Right lobe of liver (tissue), 6 donors: ENCODE measurements at regions not wholly inside any gene's neighbourhood (a gene's known extent, or its start where the extent isn't known, plus 50 kb on each side); places are given as distances from the start of the nearest gene placed in this dataset.

Experiments used
- ATAC-seq, 4 donors: fragments of 200-7000 bp; cut with Tn5 transposase; one replicate each; pipeline ENCODE4 v1.9.1; 2020; ENCODE audit warnings: mild to moderate bottlenecking in 4 of 4, moderate library complexity in 4 of 4
- DNase-seq, 3 donors: peaks; one replicate each; pipeline ENCODE4 v3.0.0-alpha.2; 2020
- H3K27ac ChIP-seq, 3 donors: fragments of 200-600 bp; one replicate each; pipeline ENCODE4 v1.8.0; 2022
- H3K27me3 ChIP-seq, 2 donors: fragments of 200-600 bp; one replicate each; pipeline ENCODE4 v1.8.0; 2022
- H3K36me3 ChIP-seq, 4 donors: fragments of 200-600 bp; sonication (generic) in 1 of 4; one replicate each; pipeline versions ENCODE4 v1.5.1 to v1.8.0; 2017 to 2022; ENCODE audit warnings: control low read depth in 1 of 4
- H3K4me1 ChIP-seq, 4 donors: fragments of 200-600 bp; sonication (generic) in 1 of 4; one replicate each; pipeline versions ENCODE4 v1.5.1 to v1.8.0; 2017 to 2022; ENCODE audit warnings: control low read depth in 1 of 4
- H3K4me3 ChIP-seq, 3 donors: fragments of 200-600 bp; one replicate each; pipeline ENCODE4 v1.8.0; 2022
- H3K9me3 ChIP-seq, 4 donors: fragments of 200-600 bp; sonication (generic) in 1 of 4; one replicate each; pipeline versions ENCODE4 v1.5.1 to v1.8.0; 2017 to 2022; ENCODE audit warnings: control low read depth in 1 of 4
- POLR2A ChIP-seq: fragments of 450-650 bp; IDR thresholded peaks from one replicate; pipeline ENCODE4 v1.6.1; 2017; ENCODE audit warnings: antibody characterized with exemption, mild to moderate bottlenecking
- WGBS: methylation state at CpG from one replicate; pipeline ENCODE4 v1.1.6; 2018; ENCODE audit warnings: low coverage, low lambda C conversion rate; ENCODE audit not compliant: insufficient coverage; ENCODE audit errors: missing lambda C conversion rate; 5-methylcytosine and 5-hydroxymethylcytosine counted together
- intact Hi-C, 2 donors: fragments of 100-400 bp; cut with DNase I; formaldehyde crosslinking; loops; one replicate each; pipeline versions ENCODE4 v1.11.2 to v1.14.1; 2022
- TF ChIP-seq, protein P1 (sequence below), 4 donors: fragments of 200-600 bp in 3 of 4; fragments of 450-650 bp in 1 of 4; IDR thresholded peaks; one replicate each; pipeline versions ENCODE4 v1.5.1 to v1.8.0; 2016 to 2022; ENCODE audit warnings: antibody characterized with exemption in 4 of 4, mild to moderate bottlenecking in 2 of 4
- donor health status: DM: no; HTN: yes; CAD: no.
- donor health status: DM: no; HTN: no; CAD: no.
- donor health status: DM: no; HTN: no; CAD: no.
- donor health status: DM: no; HTN: yes; CAD: no.
- donor health status: DM: no; HTN: yes; CAD: no.

- TF ChIP-seq POLR2A = no peak
- TF ChIP-seq, protein P1, sequence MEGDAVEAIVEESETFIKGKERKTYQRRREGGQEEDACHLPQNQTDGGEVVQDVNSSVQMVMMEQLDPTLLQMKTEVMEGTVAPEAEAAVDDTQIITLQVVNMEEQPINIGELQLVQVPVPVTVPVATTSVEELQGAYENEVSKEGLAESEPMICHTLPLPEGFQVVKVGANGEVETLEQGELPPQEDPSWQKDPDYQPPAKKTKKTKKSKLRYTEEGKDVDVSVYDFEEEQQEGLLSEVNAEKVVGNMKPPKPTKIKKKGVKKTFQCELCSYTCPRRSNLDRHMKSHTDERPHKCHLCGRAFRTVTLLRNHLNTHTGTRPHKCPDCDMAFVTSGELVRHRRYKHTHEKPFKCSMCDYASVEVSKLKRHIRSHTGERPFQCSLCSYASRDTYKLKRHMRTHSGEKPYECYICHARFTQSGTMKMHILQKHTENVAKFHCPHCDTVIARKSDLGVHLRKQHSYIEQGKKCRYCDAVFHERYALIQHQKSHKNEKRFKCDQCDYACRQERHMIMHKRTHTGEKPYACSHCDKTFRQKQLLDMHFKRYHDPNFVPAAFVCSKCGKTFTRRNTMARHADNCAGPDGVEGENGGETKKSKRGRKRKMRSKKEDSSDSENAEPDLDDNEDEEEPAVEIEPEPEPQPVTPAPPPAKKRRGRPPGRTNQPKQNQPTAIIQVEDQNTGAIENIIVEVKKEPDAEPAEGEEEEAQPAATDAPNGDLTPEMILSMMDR (IDR thresholded peaks at IDR 0.05) = no peak
- Histone ChIP-seq H3K4me3 (no peak overlapping the region), H3K27ac (no peak overlapping the region), H3K4me1 (no peaks in the 10 kb centered on the region), H3K9me3 (no peaks in the 10 kb centered on the region), H3K27me3 (no peaks in the 10 kb centered on the region), H3K36me3 (no peaks in the 10 kb centered on the region)
- no peak for ATAC-seq
- no peak for DNase-seq
- intact Hi-C loops = no loop called here
Measured at GRCh38 chr13:58907347-58907746, 1256.4 kb downstream of the DIAPH3 start.

DNA sequence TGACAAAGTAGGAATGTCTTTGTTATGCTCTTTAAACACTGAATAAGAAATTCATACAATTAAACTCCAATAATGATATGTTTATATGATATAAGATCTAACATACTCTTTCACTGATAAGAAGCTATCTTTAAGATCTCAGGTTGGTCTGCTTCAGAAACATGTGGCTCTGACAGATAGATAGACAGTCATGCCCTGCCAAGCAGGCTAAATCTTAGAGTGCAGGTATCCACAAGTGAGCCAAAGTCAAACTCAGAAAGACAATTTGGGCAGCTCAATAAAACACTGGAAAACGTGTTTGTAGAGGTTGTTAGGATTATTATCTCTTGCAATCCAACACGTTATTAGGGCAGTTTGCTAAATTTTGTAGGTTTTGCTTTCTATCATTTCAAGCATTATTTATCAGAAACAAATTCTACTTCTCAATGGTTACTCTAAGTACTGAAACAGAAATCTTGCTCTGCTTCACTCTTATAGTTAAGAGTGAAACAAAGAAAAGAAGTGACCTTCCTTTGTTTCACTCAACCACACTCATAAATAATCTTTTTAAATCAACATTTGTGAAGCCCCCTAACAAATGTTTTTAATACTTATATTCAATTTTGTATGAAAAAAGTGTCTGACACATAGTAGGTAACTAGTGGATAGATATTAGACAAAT, 1255.6 kb downstream of the DIAPH3 start:
- Histone ChIP-seq H3K27me3 (no peaks in the 10 kb centered on the region), H3K9me3 (no peaks in the 10 kb centered on the region), H3K27ac (no peak overlapping the region), H3K4me1 (no peaks in the 10 kb centered on the region), H3K4me3 (no peak overlapping the region), H3K36me3 (no peaks in the 10 kb centered on the region)
- DNase-seq (no peak), ATAC-seq (no peak)
- TF ChIP-seq, protein P1 (IDR thresholded peaks at IDR 0.05) = no peak
- TF ChIP-seq POLR2A = no peak
- WGBS = 28% methylated on average over 2 of the region's 2 CpGs
- intact Hi-C loops = no loop called here

- H3K36me3 ChIP-seq = no peaks in the 10 kb centered on the region
- no peaks in the 10 kb centered on the region for H3K9me3 ChIP-seq
- H3K27me3 ChIP-seq = no peaks in the 10 kb centered on the region
- WGBS = 65% methylated on average over 3 of the region's 3 CpGs
- no peak overlapping the region for H3K27ac ChIP-seq
- no peak for TF ChIP-seq POLR2A
- TF ChIP-seq, protein P1 (IDR thresholded peaks at IDR 0.05) = no peak
- no peak for DNase-seq
- H3K4me3 ChIP-seq = no peak overlapping the region
- ATAC-seq = no peak
- H3K4me1 ChIP-seq = no peaks in the 10 kb centered on the region
- intact Hi-C loops = no loop called here
Measured at GRCh38 chr13:58919551-58919950, 1244.2 kb downstream of the DIAPH3 start.

DNA sequence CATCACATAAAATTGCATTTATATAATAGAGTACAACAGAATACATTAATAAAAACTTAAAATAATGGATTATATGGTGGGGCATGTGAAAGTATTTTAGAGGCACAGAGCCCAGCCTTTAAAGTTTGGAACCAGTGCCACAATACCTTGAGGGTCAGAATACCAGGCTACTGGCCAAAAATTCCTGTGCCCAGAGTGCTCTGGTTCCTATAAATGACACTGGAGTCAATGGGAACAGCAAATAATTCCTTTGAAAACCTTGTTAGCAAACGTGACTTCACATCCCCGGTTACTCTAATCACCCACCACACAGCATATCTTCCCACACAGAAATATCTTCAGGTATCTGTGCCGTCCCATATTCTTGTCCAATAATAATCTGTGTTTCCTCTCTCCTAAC, 1242.6 kb downstream of the DIAPH3 start:
- intact Hi-C loops = no loop called here
- Histone ChIP-seq H3K9me3 (no peaks in the 10 kb centered on the region), H3K27me3 (no peaks in the 10 kb centered on the region), H3K27ac (no peak overlapping the region), H3K4me1 (no peaks in the 10 kb centered on the region), H3K4me3 (no peak overlapping the region), H3K36me3 (no peaks in the 10 kb centered on the region)
- no peak for DNase-seq
- 53% methylated on average over 3 of the region's 3 CpGs for WGBS
- no peak for ATAC-seq
- no peak for TF ChIP-seq POLR2A
- TF ChIP-seq, protein P1 (IDR thresholded peaks at IDR 0.05) = no peak

GRCh38 chr13:58926858-58927257, 1236.9 kb downstream of the DIAPH3 start:
- intact Hi-C loops = no loop called here
- DNase-seq (no peak), ATAC-seq (no peak)
- 90% methylated on average over 3 of the region's 3 CpGs for WGBS
- no peaks in the 10 kb centered on the region for H3K4me1 ChIP-seq
- no peak overlapping the region for H3K27ac ChIP-seq
- no peaks in the 10 kb centered on the region for H3K36me3 ChIP-seq
- TF ChIP-seq POLR2A = no peak
- TF ChIP-seq, protein P1 (IDR thresholded peaks at IDR 0.05) = no peak
- no peaks in the 10 kb centered on the region for H3K27me3 ChIP-seq
- H3K4me3 ChIP-seq = no peak overlapping the region
- no peaks in the 10 kb centered on the region for H3K9me3 ChIP-seq
